OCI-LY3 (cell line): ENCODE measurements at regions not wholly inside any gene's neighbourhood (a gene's known extent, or its start where the extent isn't known, plus 50 kb on each side); places are given as distances from the start of the nearest gene placed in this dataset.

ENCODE experiments used
- EZH2phosphoT487 ChIP-seq: fragments of 200-600 bp; shearing (Covaris generic); IDR thresholded peaks from 2 replicates; pipeline ENCODE4 v1.6.1; 2018; ENCODE audit warnings: antibody characterized with exemption, mixed run types, low read depth
- TF ChIP-seq, protein P1 (sequence below): fragments of 200-600, 300-600 bp; sonication (generic); IDR thresholded peaks from 2 replicates; pipeline ENCODE4 v1.5.1; 2014; ENCODE audit warnings: antibody characterized with exemption, low read length, low read depth

DNA sequence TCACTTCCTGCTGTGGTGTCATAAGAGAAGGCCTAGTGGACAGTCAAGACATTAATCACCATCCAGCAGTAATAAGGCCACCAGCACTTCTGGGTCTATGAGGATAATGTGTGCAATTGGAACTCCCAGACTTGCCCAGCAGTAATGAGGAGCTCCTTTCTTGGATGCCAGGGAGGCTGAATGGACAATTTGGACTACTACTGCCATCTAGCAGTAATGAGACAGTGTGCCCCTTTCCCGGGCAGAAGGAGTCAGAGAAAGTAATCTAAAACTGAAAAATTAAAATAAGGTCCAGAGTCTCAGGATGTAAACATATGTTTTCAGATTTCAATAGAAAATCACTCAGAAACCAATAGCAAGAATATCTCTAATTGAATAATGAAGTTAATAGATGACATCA is 400.4 kb downstream of the CDC14C start:
- TF ChIP-seq, protein P1, sequence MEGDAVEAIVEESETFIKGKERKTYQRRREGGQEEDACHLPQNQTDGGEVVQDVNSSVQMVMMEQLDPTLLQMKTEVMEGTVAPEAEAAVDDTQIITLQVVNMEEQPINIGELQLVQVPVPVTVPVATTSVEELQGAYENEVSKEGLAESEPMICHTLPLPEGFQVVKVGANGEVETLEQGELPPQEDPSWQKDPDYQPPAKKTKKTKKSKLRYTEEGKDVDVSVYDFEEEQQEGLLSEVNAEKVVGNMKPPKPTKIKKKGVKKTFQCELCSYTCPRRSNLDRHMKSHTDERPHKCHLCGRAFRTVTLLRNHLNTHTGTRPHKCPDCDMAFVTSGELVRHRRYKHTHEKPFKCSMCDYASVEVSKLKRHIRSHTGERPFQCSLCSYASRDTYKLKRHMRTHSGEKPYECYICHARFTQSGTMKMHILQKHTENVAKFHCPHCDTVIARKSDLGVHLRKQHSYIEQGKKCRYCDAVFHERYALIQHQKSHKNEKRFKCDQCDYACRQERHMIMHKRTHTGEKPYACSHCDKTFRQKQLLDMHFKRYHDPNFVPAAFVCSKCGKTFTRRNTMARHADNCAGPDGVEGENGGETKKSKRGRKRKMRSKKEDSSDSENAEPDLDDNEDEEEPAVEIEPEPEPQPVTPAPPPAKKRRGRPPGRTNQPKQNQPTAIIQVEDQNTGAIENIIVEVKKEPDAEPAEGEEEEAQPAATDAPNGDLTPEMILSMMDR = peak; percentile 38
- no peak for TF ChIP-seq EZH2phosphoT487
